GM12865 (cell line): ENCODE measurements at regions not wholly inside any gene's neighbourhood (a gene's known extent, or its start where the extent isn't known, plus 50 kb on each side); places are given as distances from the start of the nearest gene placed in this dataset.

ENCODE experiments used
- DNase-seq: peaks from one replicate; pipeline ENCODE4 v3.0.0; 2010; ENCODE audit warnings: low read depth
- H3K4me3 ChIP-seq: 2 replicates; pipeline ENCODE4 v1.5.1; 2011; ENCODE audit warnings: mild to moderate bottlenecking, low read depth, low read length, control low read depth
- CTCF ChIP-seq: IDR thresholded peaks from 2 replicates; pipeline ENCODE4 v1.5.1; 2011; ENCODE audit warnings: low read length, control low read depth, low read depth, inconsistent platforms; ENCODE audit not compliant: insufficient read depth; ENCODE audit errors: missing control alignments

DNA sequence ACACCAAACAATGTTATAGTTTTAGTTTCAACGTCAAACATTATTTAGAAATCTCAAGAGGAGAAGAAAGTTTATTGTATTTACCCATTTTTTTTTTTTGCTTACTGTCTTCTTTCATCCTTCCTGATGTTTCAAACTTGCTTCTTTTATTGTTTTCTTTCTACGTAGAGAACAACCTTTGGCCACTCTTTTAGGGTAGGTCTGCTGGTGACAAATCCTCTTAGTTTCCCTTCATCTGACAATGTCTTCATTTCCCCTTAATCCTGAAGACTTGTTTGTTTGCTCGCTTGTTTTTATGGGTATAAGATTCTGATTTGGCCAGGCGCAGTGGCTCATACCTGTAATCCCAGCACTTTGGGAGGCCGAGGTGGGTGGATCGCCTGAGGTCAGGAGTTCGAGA lies 89.1 kb downstream of the RHOU start:
- no peak overlapping the region for H3K4me3 ChIP-seq
- no peak for DNase-seq
- TF ChIP-seq CTCF: no peak

- TF ChIP-seq CTCF: no peak
- no peak overlapping the region for H3K4me3 ChIP-seq
- no peak for DNase-seq
Measured at GRCh38 chr1:228825041-228825440, 89.8 kb downstream of the RHOU start.

DNA sequence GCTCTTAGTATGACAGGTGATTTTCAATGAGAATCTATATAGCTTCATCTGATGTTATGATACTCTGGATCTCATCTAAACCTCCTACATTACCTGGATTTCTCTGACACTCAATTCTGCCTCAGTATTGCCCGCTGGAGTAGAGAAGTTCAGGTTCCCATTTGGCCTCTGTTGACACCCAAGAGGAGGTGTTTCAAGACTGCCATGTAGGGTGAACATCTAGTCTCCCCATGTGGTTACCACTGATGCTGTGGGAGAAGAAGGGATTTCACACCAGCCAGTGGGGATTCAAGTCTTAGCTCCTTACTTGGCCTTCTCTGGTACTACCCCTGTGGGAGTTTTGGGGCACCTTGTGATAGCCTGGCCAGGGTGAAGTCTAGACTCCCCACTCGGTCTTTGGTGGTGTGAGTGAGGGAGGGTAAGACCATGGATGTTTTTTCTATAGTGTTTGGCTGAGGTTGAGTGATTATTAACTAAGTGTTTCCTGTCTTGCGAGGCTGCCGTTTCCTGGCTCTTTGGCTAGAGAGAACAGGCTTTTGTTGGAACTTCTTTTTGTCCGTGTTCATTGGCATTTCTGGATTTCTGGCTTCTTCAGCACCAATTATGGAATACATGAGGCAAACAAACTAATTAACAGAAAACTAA lies 90.7 kb downstream of the RHOU start:
- no peak for DNase-seq
- no peak overlapping the region for H3K4me3 ChIP-seq
- no peak for TF ChIP-seq CTCF

DNA sequence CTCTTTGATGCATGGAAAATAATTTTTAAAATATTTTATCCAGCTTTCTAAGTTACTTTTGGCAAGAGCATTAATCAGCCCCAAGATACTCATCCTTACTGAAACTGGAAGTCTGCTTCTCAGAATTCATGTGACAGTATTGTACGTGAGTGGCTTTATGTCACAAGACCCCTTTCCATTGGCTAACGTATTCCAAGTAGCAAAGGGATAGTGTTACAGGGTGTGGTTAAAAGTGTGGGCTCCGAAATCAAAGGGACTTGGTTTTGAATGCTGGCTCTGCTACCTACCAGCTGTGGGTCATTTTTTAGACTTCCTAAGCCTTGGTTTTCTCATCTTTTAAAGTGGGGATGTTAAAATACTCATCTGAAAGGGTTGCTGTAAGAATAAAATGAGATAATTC lies 91.7 kb downstream of the RHOU start:
- no peak overlapping the region for H3K4me3 ChIP-seq
- DNase-seq: no peak
- no peak for TF ChIP-seq CTCF

- TF ChIP-seq CTCF: no peak
- DNase-seq: no peak
- no peak overlapping the region for H3K4me3 ChIP-seq
Measured at GRCh38 chr1:228828151-228828550, 92.9 kb downstream of the RHOU start.

DNA sequence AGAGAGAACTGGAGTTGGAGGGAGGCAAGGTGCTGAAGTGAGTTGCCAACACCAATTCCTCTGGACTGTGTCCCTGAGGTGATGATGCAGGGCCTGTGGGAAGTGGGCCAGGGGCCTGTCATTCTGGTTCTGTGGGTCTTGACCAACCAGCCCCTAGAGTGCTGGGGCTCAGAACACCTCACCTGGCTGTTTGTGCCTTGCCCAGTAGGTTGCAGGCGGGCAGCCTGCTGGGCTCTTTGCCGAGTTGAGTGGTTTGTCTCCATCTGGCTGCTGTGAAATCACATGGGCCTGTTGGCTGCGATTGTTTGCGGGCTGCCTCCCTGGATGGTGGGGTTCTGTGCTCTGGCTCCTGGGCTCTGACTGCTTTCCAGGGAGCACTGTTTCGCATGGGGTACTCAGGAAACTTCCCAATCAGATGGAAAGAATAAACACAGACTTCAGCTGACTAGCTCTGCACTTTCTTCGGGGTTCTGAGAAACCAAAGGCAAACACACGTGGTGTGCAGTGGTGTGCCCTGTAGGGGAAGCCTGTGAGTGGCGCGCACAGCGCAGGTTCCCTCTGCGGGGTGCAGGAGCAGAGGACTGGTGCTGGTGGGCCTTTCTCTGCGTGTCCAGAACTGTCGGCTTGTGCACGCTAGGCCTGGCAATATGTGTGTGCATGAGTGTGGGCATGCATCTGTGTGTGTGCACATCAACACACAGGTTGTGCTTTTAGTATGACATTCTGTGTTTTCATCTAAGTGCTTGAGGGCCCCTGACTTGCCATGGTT lies 95.1 kb downstream of the RHOU start:
- DNase-seq: no peak
- no peak for TF ChIP-seq CTCF
- no peak overlapping the region for H3K4me3 ChIP-seq
